IMR-90 (cell line): ENCODE measurements at regions not wholly inside any gene's neighbourhood (a gene's known extent, or its start where the extent isn't known, plus 50 kb on each side); places are given as distances from the start of the nearest gene placed in this dataset.

Experiments used
- ATAC-seq: fragments of 200-7000 bp; cut with Tn5 transposase; 2 replicates; pipeline ENCODE4 v1.9.1; 2020; ENCODE audit warnings: low read depth, mild to moderate bottlenecking, moderate library complexity
- BruUV-seq: library from RNA; stranded (reverse); fragments of 400-500 nt; replicated peaks from 2 replicates; lab custom pipeline; 2021; lab: Mats Ljungman, UMichigan
- CTCF ChIA-PET: fragments of 300-600 bp; formaldehyde crosslinking; extraction: SDS; loops from one replicate; lab custom pipeline; 2021; ENCODE audit warnings: antibody characterized with exemption; lab: Yijun Ruan, JAX
- POLR2A ChIA-PET: fragments of 300-600 bp; sonication (Branson Sonifier 250); formaldehyde crosslinking; loops from one replicate; lab custom pipeline; 2022; ENCODE audit warnings: antibody characterized with exemption; ENCODE audit not compliant: unreplicated experiment; lab: Charles Lee
- DNase-seq: peaks from one replicate; pipeline ENCODE4 v3.0.0; 2013
- H2AFZ ChIP-seq: replicated peaks from 2 replicates; pipeline ENCODE3; 2013; ENCODE audit warnings: low read length, mild to moderate bottlenecking; ENCODE audit not compliant: poor library complexity
- H2AK5ac ChIP-seq: 2 replicates; pipeline ENCODE4 v1.6.1; 2013; ENCODE audit warnings: low read depth, low read length, inconsistent platforms
- H2AK9ac ChIP-seq: replicated peaks from 2 replicates; pipeline ENCODE3; 2013; ENCODE audit warnings: mild to moderate bottlenecking, low read depth, low read length, moderate library complexity; ENCODE audit not compliant: poor library complexity
- H2BK120ac ChIP-seq: 2 replicates; pipeline ENCODE4 v1.6.1; 2013; ENCODE audit warnings: low read depth, low read length, inconsistent platforms
- H2BK15ac ChIP-seq: 3 replicates; pipeline ENCODE4 v1.6.1; 2013; ENCODE audit warnings: low read depth, low read length, inconsistent platforms
- H2BK20ac ChIP-seq: 2 replicates; pipeline ENCODE4 v1.6.1; 2013; ENCODE audit warnings: low read depth, mild to moderate bottlenecking, inconsistent platforms, low read length, moderate library complexity
- H2BK5ac ChIP-seq: 2 replicates; pipeline ENCODE4 v1.6.1; 2013; ENCODE audit warnings: mild to moderate bottlenecking, low read depth, low read length, inconsistent platforms; ENCODE audit not compliant: poor library complexity, severe bottlenecking
- H3K14ac ChIP-seq: replicated peaks from 2 replicates; pipeline ENCODE4 v1.6.1; 2013; ENCODE audit warnings: low read depth, low read length, inconsistent platforms
- H3K18ac ChIP-seq: 2 replicates; pipeline ENCODE4 v1.6.1; 2013; ENCODE audit warnings: low read depth, low read length, control low read depth
- H3K23ac ChIP-seq: 2 replicates; pipeline ENCODE4 v1.6.1; 2013; ENCODE audit warnings: low read depth, low read length, inconsistent platforms
- H3K27ac ChIP-seq: 2 replicates; pipeline ENCODE4 v1.5.1; 2013; ENCODE audit warnings: mild to moderate bottlenecking, control low read depth, low read length; ENCODE audit not compliant: insufficient read depth
- H3K27me3 ChIP-seq: 2 replicates; pipeline ENCODE4 v1.6.1; 2013; ENCODE audit warnings: low read length; ENCODE audit not compliant: control insufficient read depth, insufficient read depth
- H3K36me3 ChIP-seq: 2 replicates; pipeline ENCODE4 v1.6.1; 2013; ENCODE audit warnings: low read length, mixed read lengths; ENCODE audit not compliant: control insufficient read depth, insufficient read depth
- H3K4ac ChIP-seq: 2 replicates; pipeline ENCODE4 v1.6.1; 2013; ENCODE audit warnings: low read depth, low read length, inconsistent platforms
- H3K4me1 ChIP-seq: 2 replicates; pipeline ENCODE4 v1.6.1; 2013; ENCODE audit warnings: low read length, mixed read lengths; ENCODE audit not compliant: control insufficient read depth, insufficient read depth
- H3K4me2 ChIP-seq: 2 replicates; pipeline ENCODE4 v1.6.1; 2013; ENCODE audit warnings: low read depth, mild to moderate bottlenecking, control low read depth, low read length, moderate library complexity
- H3K4me3 ChIP-seq: 2 replicates; pipeline ENCODE4 v1.5.1; 2013; ENCODE audit warnings: low read depth, mild to moderate bottlenecking, control low read depth, low read length, moderate library complexity; ENCODE audit not compliant: insufficient read depth
- H3K56ac ChIP-seq: 2 replicates; pipeline ENCODE4 v1.6.1; 2013; ENCODE audit warnings: low read length, inconsistent platforms; ENCODE audit not compliant: insufficient read depth; ENCODE audit errors: extremely low read depth
- H3K79me1 ChIP-seq, 2 experiments: 2 replicates each; pipeline ENCODE4 v1.6.1; 2013; ENCODE audit warnings: low read length in 2 of 2, inconsistent platforms in 1 of 2, low read depth in 1 of 2
- H3K9ac ChIP-seq: 2 replicates; pipeline ENCODE4 v1.6.1; 2013; ENCODE audit warnings: low read depth, low read length, control low read depth
- H3K9me1 ChIP-seq: 2 replicates; pipeline ENCODE4 v1.6.1; 2013; ENCODE audit warnings: low read length, inconsistent platforms; ENCODE audit not compliant: insufficient read depth
- H3K9me3 ChIP-seq: 2 replicates; pipeline ENCODE4 v1.6.1; 2013; ENCODE audit warnings: low read length; ENCODE audit not compliant: control insufficient read depth, insufficient read depth
- H4K20me1 ChIP-seq: 2 replicates; pipeline ENCODE4 v1.6.1; 2013; ENCODE audit warnings: low read length, inconsistent platforms; ENCODE audit not compliant: insufficient read depth
- H4K5ac ChIP-seq: 2 replicates; pipeline ENCODE4 v1.6.1; 2013; ENCODE audit warnings: mild to moderate bottlenecking, low read depth, low read length, control low read depth
- H4K8ac ChIP-seq, 2 experiments: 2 replicates each; pipeline ENCODE4 v1.6.1; 2013; ENCODE audit warnings: low read depth in 2 of 2, low read length in 2 of 2, control low read depth in 1 of 2, inconsistent platforms in 1 of 2
- H4K91ac ChIP-seq: 2 replicates; pipeline ENCODE4 v1.6.1; 2013; ENCODE audit warnings: low read depth, low read length, inconsistent platforms; ENCODE audit not compliant: insufficient read depth
- BHLHE40 ChIP-seq: fragments of 150-350 bp; IDR thresholded peaks from 2 replicates; pipeline ENCODE4 v1.6.1; 2016; ENCODE audit warnings: mild to moderate bottlenecking, low read depth, low read length
- CHD1 ChIP-seq: IDR thresholded peaks from 2 replicates; pipeline ENCODE4 v1.6.1; 2012; ENCODE audit warnings: low read depth, low read length, improper control_type of control experiment
- FOS ChIP-seq: fragments of 150-350 bp; IDR thresholded peaks from 2 replicates; pipeline ENCODE4 v1.6.1; 2016; ENCODE audit warnings: low read depth, low read length
- MAFK ChIP-seq: IDR thresholded peaks from 2 replicates; pipeline ENCODE4 v1.6.1; 2012; ENCODE audit warnings: low read depth, low read length, improper control_type of control experiment
- NFE2L2 ChIP-seq: fragments of 150-350 bp; IDR thresholded peaks from 2 replicates; pipeline ENCODE4 v1.6.1; 2016; ENCODE audit warnings: low read depth, mild to moderate bottlenecking, low read length
- POLR2A ChIP-seq: IDR thresholded peaks from 2 replicates; pipeline ENCODE4 v1.6.1; 2012; ENCODE audit warnings: mild to moderate bottlenecking, low read depth, low read length
- RAD21 ChIP-seq: IDR thresholded peaks from 2 replicates; pipeline ENCODE4 v1.6.1; 2012; ENCODE audit warnings: low read length, improper control_type of control experiment
- RCOR1 ChIP-seq: IDR thresholded peaks from 2 replicates; pipeline ENCODE4 v1.6.1; 2012; ENCODE audit warnings: mild to moderate bottlenecking, low read length, improper control_type of control experiment; ENCODE audit not compliant: insufficient replicate concordance
- RFX5 ChIP-seq: IDR thresholded peaks from 2 replicates; pipeline ENCODE4 v1.8.0; 2012; ENCODE audit warnings: low read depth, mild to moderate bottlenecking, low read length, moderate library complexity
- SMC3 ChIP-seq: fragments of 150-350 bp; IDR thresholded peaks from 2 replicates; pipeline ENCODE4 v1.6.1; 2016; ENCODE audit warnings: low read depth, mild to moderate bottlenecking, antibody characterized with exemption, low read length, moderate library complexity
- USF2 ChIP-seq: fragments of 150-350 bp; IDR thresholded peaks from 2 replicates; pipeline ENCODE4 v1.6.1; 2017; ENCODE audit warnings: mild to moderate bottlenecking, antibody characterized with exemption, low read length, low read depth
- WGBS, 2 experiments: methylation state at CpG; one replicate each; pipeline versions ENCODE4 v1.1.5 to v1.1.7; 2013; ENCODE audit warnings: missing lambda C conversion rate in 2 of 2; ENCODE audit not compliant: insufficient read length in 1 of 2; ENCODE audit errors: extremely low coverage in 2 of 2; 5-methylcytosine and 5-hydroxymethylcytosine counted together
- dilution Hi-C: fragments of 300-500 bp; cut with HindIII; formaldehyde crosslinking; loops from one replicate; pipeline ENCODE4 v1.14.3; 2018; ENCODE audit warnings: low sequenced_read_pairs; ENCODE audit not compliant: unreplicated experiment
- in situ Hi-C: fragments of 300-500 bp; cut with MboI; formaldehyde crosslinking; loops from 3 replicates; pipeline ENCODE4 v1.14.3; 2019; ENCODE audit warnings: low sequenced_read_pairs, inconsistent platforms, mixed read lengths
- intact Hi-C: fragments of 100-400 bp; cut with micrococcal nuclease; formaldehyde crosslinking; loops from 2 replicates; pipeline ENCODE4 v1.10.0; 2022

DNA sequence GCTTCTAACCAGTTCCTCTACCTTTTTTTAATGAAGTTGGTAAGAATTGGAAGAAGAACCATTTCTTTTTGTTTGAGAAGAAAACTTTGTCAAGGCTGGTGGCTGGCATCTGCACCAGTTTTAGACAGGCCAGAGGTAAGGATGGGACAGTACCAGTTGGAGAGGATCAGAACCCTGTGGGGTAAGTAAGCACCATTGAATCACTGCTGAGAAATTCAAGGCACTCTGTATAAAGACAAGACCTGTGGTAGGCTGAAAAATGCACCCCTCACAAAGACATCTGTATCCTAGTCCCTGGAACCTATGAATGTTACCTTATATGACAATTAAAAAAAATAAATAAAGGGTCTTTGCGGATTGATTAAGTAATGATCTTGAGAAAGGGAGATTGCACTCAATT, 166.7 kb upstream of the NRP1 start:
- Histone ChIP-seq H3K27me3 (no peaks in the 10 kb centered on the region; the same call in 1 of the 2 replicates), H3K4me3 (no peak overlapping the region), H4K8ac (no peak overlapping the region), H4K91ac (no peak overlapping the region), H3K27ac (no peak overlapping the region), H3K4me2 (no peak overlapping the region), H3K18ac (no peak overlapping the region), H3K56ac (no peak overlapping the region), H2AK9ac (no peak overlapping the region), H4K5ac (no peak overlapping the region), H3K79me1 (no peaks in the 10 kb centered on the region), H2BK15ac (no peak overlapping the region), H2BK5ac (no peak overlapping the region), H3K36me3 (no peaks in the 10 kb centered on the region), H2BK20ac (no peak overlapping the region), H2AFZ (no peak overlapping the region), H3K4me1 (no peaks in the 10 kb centered on the region), H3K9me3 (no peaks in the 10 kb centered on the region; the same call in 1 of the 2 replicates), H2AK5ac (no peak overlapping the region), H3K9me1 (no peaks in the 10 kb centered on the region), H3K23ac (no peak overlapping the region), H3K9ac (no peak overlapping the region), H2BK120ac (no peak overlapping the region), H3K4ac (no peak overlapping the region), H4K20me1 (no peaks in the 10 kb centered on the region), H3K14ac (no peak overlapping the region)
- DNase-seq: peak; percentile 6
- ATAC-seq: peak; percentile 62
- intact Hi-C loops (no loop called here), dilution Hi-C loops (no loop called here), in situ Hi-C loops (no loop called here)
- POLR2A ChIA-PET: no interaction called here
- TF ChIP-seq CHD1 (no peak), FOS (no peak), USF2 (no peak), BHLHE40 (no peak), NFE2L2 (no peak), RFX5 (no peak), MAFK (no peak), POLR2A (no peak), RAD21 (no peak), RCOR1 (no peak), SMC3 (no peak)
- BruUV-seq: no TSS peak
- CTCF ChIA-PET: no interaction called here
- WGBS, 2 experiments: no CpG with 5 or more reads among the region's 1 CpG
